ENCODE measurements at regions not wholly inside any gene's neighbourhood (a gene's known extent, or its start where the extent isn't known, plus 50 kb on each side); places are given as distances from the start of the nearest gene placed in this dataset.
"Not testable (repeated sequence)": the region's sequence is repeated elsewhere in the genome, so short reads cannot be mapped to it uniquely, and the experiment has no call there.

DNA sequence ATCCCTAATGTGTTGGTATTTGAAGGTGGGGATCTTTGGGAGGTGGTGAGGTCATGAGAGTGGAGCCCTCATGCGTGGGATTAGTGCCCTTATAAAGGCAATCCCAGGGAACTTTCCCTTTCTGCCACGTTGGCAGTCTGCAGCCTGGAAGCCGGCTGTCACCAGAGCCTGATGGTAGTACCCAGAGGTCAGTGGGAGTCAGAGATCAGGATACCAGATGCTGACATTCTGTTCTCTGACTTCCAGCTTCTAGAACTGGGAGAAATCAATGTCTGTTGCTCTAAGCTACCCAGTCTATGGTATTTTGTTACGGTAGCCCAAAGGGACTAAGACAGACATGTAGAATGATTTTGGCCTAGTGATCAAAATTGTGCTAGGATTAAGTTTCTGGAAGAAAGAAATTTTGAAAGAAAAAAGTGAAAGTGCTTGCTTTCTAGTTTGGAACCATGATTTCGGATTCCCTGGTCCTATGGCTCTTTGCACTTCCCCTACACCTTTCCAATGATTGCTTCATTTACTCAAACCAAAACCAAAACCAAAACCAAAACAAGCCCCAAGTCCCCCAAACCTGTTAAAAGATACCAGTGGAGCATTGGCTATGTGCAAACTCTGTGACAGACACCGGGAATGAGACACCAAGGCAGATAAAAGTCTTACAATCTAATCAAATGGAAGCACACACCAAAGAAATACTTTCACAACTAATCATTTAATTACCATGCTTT lies 173.7 kb upstream of the ZNF217 start:
- Histone ChIP-seq H3K4me3 (ENCODE audit: low read length) (no peak overlapping the region), H3K4me1 (ENCODE audit: control insufficient read depth in 2 of 2, insufficient read depth in 2 of 2, low read length in 2 of 2) (no peaks in the 10 kb centered on the region), H3K27me3 (ENCODE audit: control insufficient read depth in 2 of 2, insufficient read depth in 2 of 2, low read length in 2 of 2) (no peaks in the 10 kb centered on the region), H3K27ac (ENCODE audit: low read depth, low read length) (no peak overlapping the region), H3K36me3 (ENCODE audit: control insufficient read depth in 2 of 3, insufficient read depth in 3 of 3, low read length in 3 of 3) (no peaks in the 10 kb centered on the region), H3K9me3 (ENCODE audit: control insufficient read depth in 2 of 3, low read length in 3 of 3) (no peaks in the 10 kb centered on the region)
- POLR2A ChIA-PET: interaction anchor here (1.2 kb wide), 1 partner anchor 9 kb away, joined by 4 read pairs; no protein-coding TSS in a partner anchor
- Mint-ChIP-seq H3K4me3 (peak overlapping the region in 1 of 10 donors; percentile 40), H3K4me1 (peaks cover 0 to 23% (median 0%) of the 10 kb centered on the region in 7 donors), H3K27ac (peak overlapping the region in 1 of 9 donors; percentile 72), H3K36me3 (no peaks in the 10 kb centered on the region), H3K27me3 (no peaks in the 10 kb centered on the region), H3K9me3 (peaks cover 0 to 1% (median 0%) of the 10 kb centered on the region in 11 donors)
- intact Hi-C loops (cut with micrococcal nuclease): no loop called here
- no peak for ATAC-seq
- CTCF ChIA-PET: no interaction called here
- no peak for DNase-seq

DNA sequence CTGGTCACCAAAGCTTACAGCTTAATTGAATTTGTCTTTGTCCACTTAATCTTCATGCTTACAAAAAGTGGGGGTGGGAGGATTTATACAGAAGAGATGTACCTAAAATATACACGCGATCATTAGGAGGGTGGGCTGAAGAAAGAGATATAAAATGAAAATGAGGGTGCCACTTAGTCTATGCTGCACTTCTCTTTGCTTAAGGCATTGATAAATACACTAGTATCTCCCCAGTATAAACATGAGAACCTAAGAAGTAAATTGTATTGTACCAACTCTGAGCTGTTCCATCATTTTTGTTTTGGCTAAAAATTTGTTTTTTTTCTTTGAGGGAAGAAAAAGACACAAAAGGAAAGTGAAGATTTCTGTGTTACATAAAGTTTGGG lies 170.8 kb upstream of the ZNF217 start:
- Histone ChIP-seq H3K27me3 (ENCODE audit: control insufficient read depth in 2 of 2, insufficient read depth in 2 of 2, low read length in 2 of 2) (no peaks in the 10 kb centered on the region), H3K9me3 (ENCODE audit: control insufficient read depth in 2 of 3, low read length in 3 of 3) (no peaks in the 10 kb centered on the region), H3K27ac (ENCODE audit: low read depth, low read length) (no peak overlapping the region), H3K4me3 (ENCODE audit: low read length) (no peak overlapping the region), H3K4me1 (ENCODE audit: control insufficient read depth in 2 of 2, insufficient read depth in 2 of 2, low read length in 2 of 2) (no peaks in the 10 kb centered on the region), H3K36me3 (ENCODE audit: control insufficient read depth in 2 of 3, insufficient read depth in 3 of 3, low read length in 3 of 3) (no peaks in the 10 kb centered on the region)
- CTCF ChIA-PET: interaction anchor here (1.1 kb wide), 1 partner anchor 176 kb away, joined by 3 read pairs; no protein-coding TSS in a partner anchor
- H3K9me3 Mint-ChIP-seq: peaks cover 0 to 1% (median 0%) of the 10 kb centered on the region in 11 donors
- no peaks in the 10 kb centered on the region for H3K36me3 Mint-ChIP-seq
- ATAC-seq (no peak), DNase-seq (no peak)
- H3K4me1 Mint-ChIP-seq: peaks cover 0 to 23% (median 0%) of the 10 kb centered on the region in 7 donors
- intact Hi-C loops (cut with micrococcal nuclease): no loop called here
- no peaks in the 10 kb centered on the region for H3K27me3 Mint-ChIP-seq
- no peak overlapping the region for H3K4me3 Mint-ChIP-seq
- peak overlapping the region in 1 of 9 donors; percentile 38 for H3K27ac Mint-ChIP-seq
- POLR2A ChIA-PET: interaction anchor here (0.9 kb wide), 1 partner anchor 12 kb away, joined by 3 read pairs; no protein-coding TSS in a partner anchor

DNA sequence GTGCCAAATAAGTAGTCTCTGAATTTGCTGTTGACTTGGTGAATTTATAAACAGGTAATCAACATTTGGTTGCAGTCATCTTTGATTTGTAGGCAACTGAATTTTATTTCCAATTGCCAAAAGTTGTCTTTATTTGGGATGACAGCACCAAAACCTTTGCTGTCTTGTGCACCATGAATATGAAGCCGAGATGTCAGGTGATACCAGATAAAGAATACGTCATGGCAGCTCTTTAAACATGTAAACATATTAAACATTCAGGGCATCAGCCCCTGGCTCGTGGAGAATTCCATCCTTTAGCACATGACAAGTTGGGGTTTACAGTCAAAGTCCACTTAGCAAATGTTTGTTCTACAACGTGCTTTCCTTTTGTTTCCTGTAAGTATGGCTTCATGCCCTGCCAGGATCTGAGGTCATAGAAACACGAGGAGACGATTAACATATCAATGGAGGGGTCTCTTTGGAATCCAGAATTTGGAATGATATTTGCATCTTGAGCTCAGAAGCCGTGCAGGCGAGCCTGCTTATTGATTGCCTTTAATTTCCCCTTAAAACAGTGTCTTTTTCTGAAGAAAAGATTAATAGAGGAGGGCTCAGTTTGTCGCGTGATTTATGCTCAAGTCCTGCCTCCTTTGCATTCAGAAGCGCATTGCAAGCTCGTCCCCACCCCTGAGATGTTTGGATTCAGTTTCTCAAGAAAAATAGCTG lies 170.2 kb upstream of the ZNF217 start:
- Mint-ChIP-seq H3K27me3 (no peaks in the 10 kb centered on the region), H3K36me3 (no peaks in the 10 kb centered on the region), H3K4me3 (no peak overlapping the region), H3K4me1 (peaks cover 0 to 23% (median under 1%) of the 10 kb centered on the region in 7 donors), H3K27ac (peak overlapping the region in 1 of 9 donors; percentile 19), H3K9me3 (peaks cover 0 to 1% (median 0%) of the 10 kb centered on the region in 11 donors)
- H3K4me3 ChIP-seq (ENCODE audit: low read length): no peak overlapping the region
- H3K27me3 ChIP-seq (ENCODE audit: control insufficient read depth in 2 of 2, insufficient read depth in 2 of 2, low read length in 2 of 2): no peaks in the 10 kb centered on the region
- intact Hi-C loops (cut with micrococcal nuclease): no loop called here
- ChIA-PET POLR2A (interaction anchor here (0.9 to 1.0 kb wide), 2 partner anchors 11 to 12 kb away, joined by 3 read pairs; no protein-coding TSS in a partner anchor), CTCF (interaction anchor here (1.1 kb wide), 2 partner anchors 16 to 177 kb away, joined by 3 read pairs; no protein-coding TSS in a partner anchor)
- no peaks in the 10 kb centered on the region for H3K9me3 ChIP-seq (ENCODE audit: control insufficient read depth in 2 of 3, low read length in 3 of 3)
- H3K36me3 ChIP-seq (ENCODE audit: control insufficient read depth in 2 of 3, insufficient read depth in 3 of 3, low read length in 3 of 3): no peaks in the 10 kb centered on the region
- no peak overlapping the region for H3K27ac ChIP-seq (ENCODE audit: low read depth, low read length)
- no peaks in the 10 kb centered on the region for H3K4me1 ChIP-seq (ENCODE audit: control insufficient read depth in 2 of 2, insufficient read depth in 2 of 2, low read length in 2 of 2)
- DNase-seq (no peak), ATAC-seq (no peak)

DNA sequence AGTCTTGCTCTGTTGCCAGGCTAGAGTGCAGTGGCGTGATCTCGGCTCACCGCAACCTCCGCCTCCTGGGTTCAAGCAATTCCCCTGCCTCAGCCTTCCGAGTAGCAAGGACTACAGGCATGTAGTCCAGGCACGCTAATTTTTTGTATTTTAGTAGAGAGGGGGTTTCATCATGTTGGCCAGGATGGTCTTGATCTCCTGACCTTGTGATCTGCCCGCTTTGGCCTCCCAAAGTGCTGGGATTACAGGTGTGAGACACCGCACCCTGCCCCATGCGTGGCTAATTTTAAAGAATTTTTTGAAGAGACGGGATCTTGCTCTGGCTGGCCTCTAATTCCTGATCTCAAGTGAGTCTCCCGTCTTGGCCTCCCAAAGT lies 168.8 kb upstream of the ZNF217 start:
- H3K36me3 ChIP-seq (ENCODE audit: control insufficient read depth in 2 of 3, insufficient read depth in 3 of 3, low read length in 3 of 3); POLR2A ChIA-PET; H3K4me1 ChIP-seq (ENCODE audit: control insufficient read depth in 2 of 2, insufficient read depth in 2 of 2, low read length in 2 of 2); H3K9me3 ChIP-seq (ENCODE audit: control insufficient read depth in 2 of 3, low read length in 3 of 3); DNase-seq; ATAC-seq; H3K4me3 Mint-ChIP-seq; H3K27me3 ChIP-seq (ENCODE audit: control insufficient read depth in 2 of 2, insufficient read depth in 2 of 2, low read length in 2 of 2); intact Hi-C loops (cut with micrococcal nuclease); H3K36me3 Mint-ChIP-seq; H3K4me3 ChIP-seq (ENCODE audit: low read length); H3K27ac ChIP-seq (ENCODE audit: low read depth, low read length); H3K9me3 Mint-ChIP-seq; H3K27me3 Mint-ChIP-seq: not testable (repeated sequence)
- CTCF ChIA-PET: interaction anchor here (1.1 kb wide), 1 partner anchor 15 kb away, joined by 3 read pairs; no protein-coding TSS in a partner anchor
- H3K27ac Mint-ChIP-seq: peak overlapping the region in 1 of 9 donors; percentile 59
- peaks cover 2 to 17% (median 8%) of the 10 kb centered on the region in 7 donors for H3K4me1 Mint-ChIP-seq

DNA sequence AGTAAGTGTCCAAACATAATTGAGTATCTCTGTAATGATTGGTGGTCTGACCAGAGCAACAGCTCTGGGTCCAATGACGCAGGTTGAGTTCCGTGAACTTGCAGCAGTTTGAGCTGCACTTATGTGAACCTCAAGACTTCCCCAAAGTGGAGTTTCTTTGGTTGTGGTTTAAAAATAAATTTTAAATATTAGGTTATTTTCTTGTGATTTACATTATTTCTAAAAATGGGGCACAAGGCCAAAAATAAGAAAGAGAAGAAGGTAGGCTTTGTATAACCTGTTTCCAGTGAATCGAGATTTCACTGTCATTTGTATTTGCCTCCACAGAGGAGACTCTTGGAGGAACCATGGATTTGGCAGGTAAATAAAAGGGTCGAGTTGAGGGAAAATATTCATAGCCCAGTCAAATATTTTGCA lies 166.4 kb upstream of the ZNF217 start:
- ChIA-PET CTCF (no interaction called here), POLR2A (no interaction called here)
- intact Hi-C loops (cut with micrococcal nuclease): no loop called here
- no peaks in the 10 kb centered on the region for H3K36me3 Mint-ChIP-seq
- no peak overlapping the region for H3K27ac Mint-ChIP-seq
- H3K9me3 ChIP-seq (ENCODE audit: control insufficient read depth in 2 of 3, low read length in 3 of 3): no peaks in the 10 kb centered on the region
- H3K4me1 Mint-ChIP-seq: peaks cover 9 to 26% (median 19%) of the 10 kb centered on the region in 7 donors
- no peaks in the 10 kb centered on the region for H3K36me3 ChIP-seq (ENCODE audit: control insufficient read depth in 2 of 3, insufficient read depth in 3 of 3, low read length in 3 of 3)
- no peaks in the 10 kb centered on the region for H3K27me3 ChIP-seq (ENCODE audit: control insufficient read depth in 2 of 2, insufficient read depth in 2 of 2, low read length in 2 of 2)
- no peak overlapping the region for H3K4me3 ChIP-seq (ENCODE audit: low read length)
- peaks cover 15 to 16% of the 10 kb centered on the region in 2 donors for H3K4me1 ChIP-seq (ENCODE audit: control insufficient read depth in 2 of 2, insufficient read depth in 2 of 2, low read length in 2 of 2)
- DNase-seq: no peak
- H3K27me3 Mint-ChIP-seq: no peaks in the 10 kb centered on the region
- ATAC-seq: peak; percentile 72
- H3K4me3 Mint-ChIP-seq: no peak overlapping the region
- no peaks in the 10 kb centered on the region for H3K9me3 Mint-ChIP-seq
- H3K27ac ChIP-seq (ENCODE audit: low read depth, low read length): no peak overlapping the region

DNA sequence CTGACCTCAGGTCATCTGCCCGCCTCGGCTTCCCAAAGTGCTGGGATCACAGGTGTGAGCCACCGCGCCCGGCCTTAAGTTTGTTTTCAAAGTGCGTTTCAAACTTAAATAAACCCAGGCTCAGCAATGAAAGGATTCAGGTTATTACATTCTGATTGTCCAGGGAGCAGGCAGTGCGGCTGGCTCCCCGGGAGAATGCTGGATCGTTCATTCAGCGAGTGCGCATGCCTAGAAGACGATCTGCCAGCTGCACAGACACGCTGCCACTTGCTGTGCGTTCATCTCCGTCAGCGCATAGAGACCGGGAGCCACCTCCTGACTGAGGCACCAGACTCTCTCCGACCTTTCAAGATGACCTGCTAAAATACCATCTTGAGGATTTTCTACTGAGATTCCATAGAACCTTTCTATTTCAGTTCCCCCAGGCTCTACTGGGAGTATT lies 163.9 kb upstream of the ZNF217 start:
- Mint-ChIP-seq H3K4me3 (no peak overlapping the region), H3K36me3 (peaks cover 0 to 3% (median 0%) of the 10 kb centered on the region in 5 donors), H3K27me3 (no peaks in the 10 kb centered on the region), H3K4me1 (peaks cover 25 to 52% (median 40%) of the 10 kb centered on the region in 7 donors), H3K27ac (peak overlapping the region in 6 of 9 donors; percentile 39 to 72 (median 58)), H3K9me3 (peaks cover 0 to 5% (median 0%) of the 10 kb centered on the region in 11 donors)
- Histone ChIP-seq H3K9me3 (ENCODE audit: control insufficient read depth in 2 of 3, low read length in 3 of 3) (no peaks in the 10 kb centered on the region), H3K4me3 (ENCODE audit: low read length) (no peak overlapping the region), H3K36me3 (ENCODE audit: control insufficient read depth in 2 of 3, insufficient read depth in 3 of 3, low read length in 3 of 3) (no peaks in the 10 kb centered on the region), H3K4me1 (ENCODE audit: control insufficient read depth in 2 of 2, insufficient read depth in 2 of 2, low read length in 2 of 2) (peaks cover 39 to 41% of the 10 kb centered on the region in 2 donors), H3K27me3 (ENCODE audit: control insufficient read depth in 2 of 2, insufficient read depth in 2 of 2, low read length in 2 of 2) (no peaks in the 10 kb centered on the region), H3K27ac (ENCODE audit: low read depth, low read length) (no peak overlapping the region)
- ChIA-PET POLR2A (interaction anchor here (0.6 to 1.2 kb wide), 6 partner anchors 8 to 176 kb away, joined by 3 to 6 read pairs (median 3); no protein-coding TSS in a partner anchor), CTCF (interaction anchor here (2.2 kb wide), 1 partner anchor 159 kb away, joined by 10 read pairs; no protein-coding TSS in a partner anchor)
- intact Hi-C loops (cut with micrococcal nuclease): loop anchor here (10.0 kb wide), 2 partner anchors 187 to 543 kb away; no protein-coding TSS in a partner anchor
- ATAC-seq: no peak
- DNase-seq: no peak
